ENCODE measurements at regions not wholly inside any gene's neighbourhood (a gene's known extent, or its start where the extent isn't known, plus 50 kb on each side); places are given as distances from the start of the nearest gene placed in this dataset.

- peak overlapping the region; percentile 32; the same call in 1 of the 2 replicates for H3K27ac ChIP-seq
- no peak for TF ChIP-seq ZFX (IDR thresholded peaks at IDR 0.05)
- TF ChIP-seq, protein P1, sequence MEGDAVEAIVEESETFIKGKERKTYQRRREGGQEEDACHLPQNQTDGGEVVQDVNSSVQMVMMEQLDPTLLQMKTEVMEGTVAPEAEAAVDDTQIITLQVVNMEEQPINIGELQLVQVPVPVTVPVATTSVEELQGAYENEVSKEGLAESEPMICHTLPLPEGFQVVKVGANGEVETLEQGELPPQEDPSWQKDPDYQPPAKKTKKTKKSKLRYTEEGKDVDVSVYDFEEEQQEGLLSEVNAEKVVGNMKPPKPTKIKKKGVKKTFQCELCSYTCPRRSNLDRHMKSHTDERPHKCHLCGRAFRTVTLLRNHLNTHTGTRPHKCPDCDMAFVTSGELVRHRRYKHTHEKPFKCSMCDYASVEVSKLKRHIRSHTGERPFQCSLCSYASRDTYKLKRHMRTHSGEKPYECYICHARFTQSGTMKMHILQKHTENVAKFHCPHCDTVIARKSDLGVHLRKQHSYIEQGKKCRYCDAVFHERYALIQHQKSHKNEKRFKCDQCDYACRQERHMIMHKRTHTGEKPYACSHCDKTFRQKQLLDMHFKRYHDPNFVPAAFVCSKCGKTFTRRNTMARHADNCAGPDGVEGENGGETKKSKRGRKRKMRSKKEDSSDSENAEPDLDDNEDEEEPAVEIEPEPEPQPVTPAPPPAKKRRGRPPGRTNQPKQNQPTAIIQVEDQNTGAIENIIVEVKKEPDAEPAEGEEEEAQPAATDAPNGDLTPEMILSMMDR (conservative IDR thresholded peaks at IDR 0.05): no peak
Observed at GRCh38 chr5:124650951-124651662, 95.3 kb downstream of the ZNF608 start.

- no peak overlapping the region for H3K27ac ChIP-seq
- TF ChIP-seq, protein P1 (conservative IDR thresholded peaks at IDR 0.05): no peak
- TF ChIP-seq ZFX (IDR thresholded peaks at IDR 0.05): no peak
Observed at GRCh38 chr5:124650147-124650561, 96.3 kb downstream of the ZNF608 start.

- H3K27ac ChIP-seq: no peak overlapping the region
- TF ChIP-seq, protein P1 (conservative IDR thresholded peaks at IDR 0.05): no peak
- no peak for TF ChIP-seq ZFX (IDR thresholded peaks at IDR 0.05)
Observed at GRCh38 chr5:124649491-124650146, 96.8 kb downstream of the ZNF608 start.

- no peak overlapping the region for H3K27ac ChIP-seq
- TF ChIP-seq, protein P1 (conservative IDR thresholded peaks at IDR 0.05): no peak
- TF ChIP-seq ZFX (IDR thresholded peaks at IDR 0.05): no peak
Observed at GRCh38 chr5:124648902-124649467, 97.5 kb downstream of the ZNF608 start.

GRCh38 chr5:124647352-124647751, 99.1 kb downstream of the ZNF608 start:
- H3K27ac ChIP-seq: no peak overlapping the region
- TF ChIP-seq ZFX (IDR thresholded peaks at IDR 0.05): no peak
- TF ChIP-seq, protein P1 (conservative IDR thresholded peaks at IDR 0.05): no peak

- no peak overlapping the region for H3K27ac ChIP-seq
- no peak for TF ChIP-seq ZFX (IDR thresholded peaks at IDR 0.05)
- TF ChIP-seq, protein P1 (conservative IDR thresholded peaks at IDR 0.05): no peak
Observed at GRCh38 chr5:124645396-124645795, 101.0 kb downstream of the ZNF608 start.

- TF ChIP-seq, protein P1 (conservative IDR thresholded peaks at IDR 0.05): no peak
- no peak for TF ChIP-seq ZFX (IDR thresholded peaks at IDR 0.05)
- no peak overlapping the region for H3K27ac ChIP-seq
Observed at GRCh38 chr5:124644582-124644981, 101.9 kb downstream of the ZNF608 start.
